ENCODE measurements at regions not wholly inside any gene's neighbourhood (a gene's known extent, or its start where the extent isn't known, plus 50 kb on each side); places are given as distances from the start of the nearest gene placed in this dataset.

GRCh38 chr13:39910833-39911232 lies 255.4 kb downstream of the COG6 start:
- H3K4me3 ChIP-seq (ENCODE audit: control insufficient read depth in 2 of 3, extremely low read depth in 1 of 3, insufficient read depth in 2 of 3, low read depth in 1 of 3, low read length in 3 of 3) = no peak overlapping the region
- no peaks in the 10 kb centered on the region for H3K79me2 ChIP-seq (ENCODE audit: control insufficient read depth, insufficient read depth, low read length)
- no peak overlapping the region for H3K4me2 ChIP-seq (ENCODE audit: control insufficient read depth, extremely low read depth, insufficient read depth, low read depth, low read length)
- peaks cover 14% of the 10 kb centered on the region for H3K4me1 ChIP-seq (ENCODE audit: control insufficient read depth, extremely low read depth, insufficient read depth, low read length)
- no peaks in the 10 kb centered on the region for H3K36me3 ChIP-seq (ENCODE audit: control insufficient read depth in 2 of 2, extremely low read depth in 1 of 2, insufficient read depth in 2 of 2, low read length in 2 of 2)
- FAIRE-seq = no peak
- no peaks in the 10 kb centered on the region for H4K20me1 ChIP-seq (ENCODE audit: control insufficient read depth, extremely low read depth, insufficient read depth, low read length)
- H3K27ac ChIP-seq (ENCODE audit: control insufficient read depth, insufficient read depth, low read length) = no peak overlapping the region
- dilution Hi-C loops (cut with MboI; ENCODE audit: extremely low pct_ligation_motif_present, low sequenced_read_pairs) = no loop called here
- no peak overlapping the region for H2AFZ ChIP-seq (ENCODE audit: control insufficient read depth, low read length)
- no peaks in the 10 kb centered on the region for H3K27me3 ChIP-seq (ENCODE audit: control insufficient read depth, extremely low read depth, insufficient read depth, low read length)
- H3K9ac ChIP-seq (ENCODE audit: control insufficient read depth, extremely low read depth, insufficient read depth, low read length) = no peak overlapping the region
- no peak for DNase-seq (ENCODE audit: low read depth, low spot score)
- no peak for TF ChIP-seq CTCF (optimal IDR thresholded peaks at IDR 0.05 in 1 of 3, IDR thresholded peaks at IDR 0.05 in 1 of 3, conservative IDR thresholded peaks at IDR 0.05 in 1 of 3; ENCODE audit: extremely low read depth in 1 of 3, insufficient read depth in 2 of 3, low read length in 3 of 3)
- TF ChIP-seq EZH2 (IDR thresholded peaks at IDR 0.05; ENCODE audit: low read length) = no peak
- no peaks in the 10 kb centered on the region for H3K9me3 ChIP-seq (ENCODE audit: control insufficient read depth, low read depth, low read length)
- no peaks in the 10 kb centered on the region for H3K9me1 ChIP-seq (ENCODE audit: control insufficient read depth, extremely low read depth, insufficient read depth, low read length)

GRCh38 chr13:39913339-39913738 lies 257.9 kb downstream of the COG6 start:
- no peak for FAIRE-seq
- no peak for TF ChIP-seq EZH2 (IDR thresholded peaks at IDR 0.05; ENCODE audit: low read length)
- no peak for TF ChIP-seq CTCF (optimal IDR thresholded peaks at IDR 0.05 in 1 of 3, IDR thresholded peaks at IDR 0.05 in 1 of 3, conservative IDR thresholded peaks at IDR 0.05 in 1 of 3; ENCODE audit: extremely low read depth in 1 of 3, insufficient read depth in 2 of 3, low read length in 3 of 3)
- Histone ChIP-seq H2AFZ (ENCODE audit: control insufficient read depth, low read length) (peak overlapping the region; percentile 57), H3K9me3 (ENCODE audit: control insufficient read depth, low read depth, low read length) (no peaks in the 10 kb centered on the region), H3K36me3 (ENCODE audit: control insufficient read depth in 2 of 2, extremely low read depth in 1 of 2, insufficient read depth in 2 of 2, low read length in 2 of 2) (no peaks in the 10 kb centered on the region), H3K27ac (ENCODE audit: control insufficient read depth, insufficient read depth, low read length) (no peak overlapping the region), H3K4me3 (ENCODE audit: control insufficient read depth in 2 of 3, extremely low read depth in 1 of 3, insufficient read depth in 2 of 3, low read depth in 1 of 3, low read length in 3 of 3) (no peak overlapping the region), H3K27me3 (ENCODE audit: control insufficient read depth, extremely low read depth, insufficient read depth, low read length) (no peaks in the 10 kb centered on the region), H3K9ac (ENCODE audit: control insufficient read depth, extremely low read depth, insufficient read depth, low read length) (no peak overlapping the region), H3K4me1 (ENCODE audit: control insufficient read depth, extremely low read depth, insufficient read depth, low read length) (peaks cover 14% of the 10 kb centered on the region), H3K4me2 (ENCODE audit: control insufficient read depth, extremely low read depth, insufficient read depth, low read depth, low read length) (no peak overlapping the region), H4K20me1 (ENCODE audit: control insufficient read depth, extremely low read depth, insufficient read depth, low read length) (no peaks in the 10 kb centered on the region), H3K9me1 (ENCODE audit: control insufficient read depth, extremely low read depth, insufficient read depth, low read length) (no peaks in the 10 kb centered on the region), H3K79me2 (ENCODE audit: control insufficient read depth, insufficient read depth, low read length) (no peaks in the 10 kb centered on the region)
- no peak for DNase-seq (ENCODE audit: low read depth, low spot score)
- dilution Hi-C loops (cut with MboI; ENCODE audit: extremely low pct_ligation_motif_present, low sequenced_read_pairs) = no loop called here

All from keratinocyte (primary cell).